GM12865 (cell line): ENCODE measurements at regions not wholly inside any gene's neighbourhood (a gene's known extent, or its start where the extent isn't known, plus 50 kb on each side); places are given as distances from the start of the nearest gene placed in this dataset.

Experiments used
- DNase-seq: peaks from one replicate; pipeline ENCODE4 v3.0.0; 2010; ENCODE audit warnings: low read depth
- H3K4me3 ChIP-seq: 2 replicates; pipeline ENCODE4 v1.5.1; 2011; ENCODE audit warnings: mild to moderate bottlenecking, low read depth, low read length, control low read depth
- CTCF ChIP-seq: IDR thresholded peaks from 2 replicates; pipeline ENCODE4 v1.5.1; 2011; ENCODE audit warnings: low read length, control low read depth, low read depth, inconsistent platforms; ENCODE audit not compliant: insufficient read depth; ENCODE audit errors: missing control alignments

- peak; percentile 30 for DNase-seq
- TF ChIP-seq CTCF, result no peak
- H3K4me3 ChIP-seq, result no peak overlapping the region
Observed at GRCh38 chr16:62665269-62665668, 629.0 kb upstream of the CDH8 start.

GRCh38 chr16:62664566-62664965 lies 628.3 kb upstream of the CDH8 start:
- DNase-seq, result no peak
- no peak for TF ChIP-seq CTCF
- H3K4me3 ChIP-seq, result no peak overlapping the region

- no peak overlapping the region for H3K4me3 ChIP-seq
- no peak for DNase-seq
- TF ChIP-seq CTCF, result no peak
Observed at GRCh38 chr16:62661435-62661834, 625.2 kb upstream of the CDH8 start.

- no peak overlapping the region for H3K4me3 ChIP-seq
- no peak for DNase-seq
- TF ChIP-seq CTCF, result no peak
Observed at GRCh38 chr16:62657116-62657515, 620.9 kb upstream of the CDH8 start.

GRCh38 chr16:62652441-62653120 lies 616.3 kb upstream of the CDH8 start:
- DNase-seq, result no peak
- TF ChIP-seq CTCF, result no peak
- no peak overlapping the region for H3K4me3 ChIP-seq

GRCh38 chr16:62648256-62648655 lies 612.0 kb upstream of the CDH8 start:
- no peak overlapping the region for H3K4me3 ChIP-seq
- DNase-seq, result peak; percentile 19
- TF ChIP-seq CTCF, result no peak
